VCaP (cell line): ENCODE measurements at regions not wholly inside any gene's neighbourhood (a gene's known extent, or its start where the extent isn't known, plus 50 kb on each side); places are given as distances from the start of the nearest gene placed in this dataset.
"Not testable (repeated sequence)": the region's sequence is repeated elsewhere in the genome, so short reads cannot be mapped to it uniquely, and the experiment has no call there.

Experiments used
- H3K27ac ChIP-seq: fragments of 450-650 bp; 2 replicates; pipeline ENCODE4 v1.5.1; 2017
- TF ChIP-seq, protein P1 (sequence below): fragments of 450-650 bp; conservative IDR thresholded peaks from 2 replicates; pipeline ENCODE4 v1.5.1; 2017; ENCODE audit warnings: mild to moderate bottlenecking, moderate library complexity

DNA sequence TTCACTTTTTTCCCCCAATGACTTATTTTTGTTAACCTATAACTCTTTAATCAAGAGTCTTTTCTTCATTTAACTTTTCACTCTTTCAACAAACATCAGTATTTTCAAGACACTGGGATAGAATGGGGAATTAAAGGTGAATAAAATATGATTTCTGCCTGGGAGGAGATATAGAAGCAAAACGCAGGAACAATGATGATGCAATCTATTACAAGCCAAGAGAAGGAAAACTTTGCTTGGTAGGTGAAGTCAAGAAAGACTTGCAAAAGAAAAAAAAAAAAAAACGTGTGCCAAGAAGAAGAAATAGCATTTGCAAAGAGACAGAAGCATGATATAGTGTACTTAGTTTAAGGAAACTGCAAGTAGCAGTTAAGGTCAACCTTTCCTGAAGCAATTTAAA, 207.3 kb upstream of the KCNH7 start:
- TF ChIP-seq, protein P1, sequence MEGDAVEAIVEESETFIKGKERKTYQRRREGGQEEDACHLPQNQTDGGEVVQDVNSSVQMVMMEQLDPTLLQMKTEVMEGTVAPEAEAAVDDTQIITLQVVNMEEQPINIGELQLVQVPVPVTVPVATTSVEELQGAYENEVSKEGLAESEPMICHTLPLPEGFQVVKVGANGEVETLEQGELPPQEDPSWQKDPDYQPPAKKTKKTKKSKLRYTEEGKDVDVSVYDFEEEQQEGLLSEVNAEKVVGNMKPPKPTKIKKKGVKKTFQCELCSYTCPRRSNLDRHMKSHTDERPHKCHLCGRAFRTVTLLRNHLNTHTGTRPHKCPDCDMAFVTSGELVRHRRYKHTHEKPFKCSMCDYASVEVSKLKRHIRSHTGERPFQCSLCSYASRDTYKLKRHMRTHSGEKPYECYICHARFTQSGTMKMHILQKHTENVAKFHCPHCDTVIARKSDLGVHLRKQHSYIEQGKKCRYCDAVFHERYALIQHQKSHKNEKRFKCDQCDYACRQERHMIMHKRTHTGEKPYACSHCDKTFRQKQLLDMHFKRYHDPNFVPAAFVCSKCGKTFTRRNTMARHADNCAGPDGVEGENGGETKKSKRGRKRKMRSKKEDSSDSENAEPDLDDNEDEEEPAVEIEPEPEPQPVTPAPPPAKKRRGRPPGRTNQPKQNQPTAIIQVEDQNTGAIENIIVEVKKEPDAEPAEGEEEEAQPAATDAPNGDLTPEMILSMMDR, result no peak

DNA sequence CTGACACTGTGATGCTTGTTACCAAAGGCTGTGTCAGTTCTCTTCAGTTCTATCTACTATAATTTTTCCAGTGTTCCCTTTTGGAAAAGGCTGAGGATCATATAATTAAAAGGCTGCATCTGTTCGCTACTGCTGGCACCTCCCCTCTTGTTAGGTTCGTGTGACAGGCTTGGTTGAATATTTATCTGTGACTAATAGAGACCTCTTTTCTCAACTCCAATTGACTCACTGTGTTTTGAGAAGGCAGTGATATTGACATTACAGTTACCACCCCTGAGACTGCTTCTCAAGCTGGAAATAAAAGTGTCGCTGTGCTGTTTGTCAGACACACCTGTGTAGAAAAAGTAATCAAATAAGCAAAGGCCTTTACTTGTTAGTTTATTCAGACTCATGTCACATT, 205.5 kb upstream of the KCNH7 start:
- H3K27ac ChIP-seq, result no peak overlapping the region
- TF ChIP-seq, protein P1, result no peak

More for the DNA sequence above, 207.3 kb upstream of the KCNH7 start:
- no peak overlapping the region for H3K27ac ChIP-seq

DNA sequence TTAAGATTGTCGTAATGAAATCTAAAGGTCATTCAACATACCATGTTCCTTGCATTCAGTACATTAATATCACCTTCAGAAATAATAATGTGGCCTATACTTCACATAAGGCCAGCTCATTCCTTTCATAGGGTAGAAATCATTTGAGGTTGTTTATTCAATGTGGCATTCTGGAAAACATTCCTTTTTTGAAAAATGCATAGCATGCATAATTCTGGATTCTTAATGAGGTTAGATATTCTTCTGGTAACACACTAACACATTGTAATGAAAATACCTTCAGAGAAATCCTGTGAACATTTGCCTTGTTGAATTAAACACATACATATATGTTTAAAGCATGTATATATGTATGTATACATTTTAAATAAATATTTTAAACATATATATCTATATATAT, 204.6 kb upstream of the KCNH7 start:
- TF ChIP-seq, protein P1, result no peak

DNA sequence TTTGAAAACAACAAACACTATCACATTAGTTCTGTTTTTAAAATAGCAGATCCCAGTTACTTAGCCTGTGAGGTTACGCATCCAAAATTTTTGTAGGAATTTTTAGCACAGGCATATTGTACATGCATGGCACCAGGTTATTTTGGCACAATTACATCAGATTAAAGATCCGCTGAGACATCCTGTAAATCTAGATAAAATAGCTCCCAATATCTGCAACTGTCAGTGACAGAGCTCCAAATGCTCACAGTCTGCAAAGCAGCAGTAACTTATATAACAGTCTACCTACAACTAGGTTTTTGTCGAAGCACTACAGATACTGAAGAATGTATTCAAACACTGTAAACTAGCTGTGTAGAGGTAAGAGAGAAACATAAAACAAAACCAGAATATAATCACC, 200.7 kb upstream of the KCNH7 start:
- TF ChIP-seq, protein P1, result no peak
- no peak overlapping the region for H3K27ac ChIP-seq

More for the DNA sequence above, 204.6 kb upstream of the KCNH7 start:
- H3K27ac ChIP-seq, result no peak overlapping the region

DNA sequence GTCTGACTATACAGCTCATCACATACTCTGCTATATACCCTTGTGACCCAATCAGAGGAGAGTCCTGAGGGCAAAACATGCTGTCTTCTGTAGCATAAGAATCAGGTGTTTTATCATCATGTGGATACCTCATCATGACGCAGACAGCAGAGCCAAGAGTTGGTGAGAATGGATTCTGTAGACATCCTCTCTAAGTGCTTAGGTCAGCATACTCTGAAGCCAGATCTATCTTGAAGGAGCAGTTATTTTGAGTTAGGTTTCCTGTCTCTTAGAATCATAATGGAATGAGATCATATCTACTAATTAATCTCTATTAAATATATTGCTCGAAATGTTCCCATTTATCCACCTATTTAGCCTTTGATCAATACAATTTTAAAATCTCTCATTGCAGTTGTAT, 190.2 kb upstream of the KCNH7 start:
- H3K27ac ChIP-seq, result no peak overlapping the region
- TF ChIP-seq, protein P1, result no peak

GRCh38 chr2:163026136-163026775, 187.7 kb upstream of the KCNH7 start:
- not testable (repeated sequence) for H3K27ac ChIP-seq

DNA sequence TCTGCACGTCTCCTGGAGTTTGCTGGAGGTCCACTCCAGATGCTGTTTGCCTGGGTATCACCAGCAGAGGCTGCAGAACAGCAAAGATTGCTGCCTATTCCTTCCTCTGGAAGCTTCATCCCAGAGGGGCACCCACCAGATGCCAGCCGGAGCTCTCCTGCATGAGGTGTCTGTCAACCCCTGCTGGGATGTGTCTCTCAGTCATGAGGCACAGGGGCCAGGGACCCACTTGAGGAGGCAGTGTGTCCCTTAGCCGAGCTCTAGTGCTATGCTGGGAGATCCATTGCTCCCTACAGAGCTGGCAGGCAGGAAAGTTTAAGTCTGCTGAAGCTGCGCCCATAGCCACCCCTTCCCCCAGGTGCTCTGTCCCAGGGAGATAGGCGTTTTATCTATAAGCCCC, 178.3 kb upstream of the KCNH7 start:
- not testable (repeated sequence) for H3K27ac ChIP-seq

DNA sequence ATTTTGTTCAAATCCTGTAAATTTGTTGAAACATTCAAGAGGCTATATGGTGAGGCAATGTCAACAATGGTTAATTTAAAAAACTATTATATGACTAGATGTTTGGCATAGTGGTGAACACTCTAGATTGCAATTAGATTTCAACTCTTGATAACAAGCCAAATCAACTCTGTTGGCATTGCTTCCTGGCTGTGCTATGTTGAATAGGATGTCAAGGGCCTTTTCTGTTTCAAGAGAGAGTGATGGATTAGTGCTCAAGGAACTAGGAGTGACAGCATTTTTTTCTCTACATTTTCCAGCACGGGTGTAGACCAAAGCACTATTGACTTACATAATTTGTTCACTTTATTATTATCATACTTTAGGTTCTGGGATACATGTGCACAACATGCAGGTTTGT, 172.4 kb upstream of the KCNH7 start:
- no peak overlapping the region for H3K27ac ChIP-seq
- TF ChIP-seq, protein P1, result no peak

- TF ChIP-seq, protein P1, result no peak
- no peak overlapping the region for H3K27ac ChIP-seq
Observed at GRCh38 chr2:163008642-163009041, 170.1 kb upstream of the KCNH7 start.
